ENCODE measurements at regions not wholly inside any gene's neighbourhood (a gene's known extent, or its start where the extent isn't known, plus 50 kb on each side); places are given as distances from the start of the nearest gene placed in this dataset.

GRCh38 chr12:38156497-38157245 is 159.9 kb upstream of the ALG10B start:
- TF ChIP-seq CTCF (IDR thresholded peaks at IDR 0.05): no peak
- H3K27ac ChIP-seq: no peak overlapping the region
- no peak for DNase-seq (ENCODE audit: low spot score)
- no peak overlapping the region for H3K4me3 ChIP-seq

GRCh38 chr12:38157274-38157932 is 159.2 kb upstream of the ALG10B start:
- DNase-seq (ENCODE audit: low spot score): no peak
- Histone ChIP-seq H3K27ac (no peak overlapping the region), H3K4me3 (no peak overlapping the region)
- TF ChIP-seq CTCF (IDR thresholded peaks at IDR 0.05): no peak

- no peak for DNase-seq (ENCODE audit: low spot score)
- no peak for TF ChIP-seq CTCF (IDR thresholded peaks at IDR 0.05)
- H3K4me3 ChIP-seq: no peak overlapping the region
- no peak overlapping the region for H3K27ac ChIP-seq
Measured at GRCh38 chr12:38157933-38158401, 158.6 kb upstream of the ALG10B start.

GRCh38 chr12:38158428-38159091 is 158.0 kb upstream of the ALG10B start:
- TF ChIP-seq CTCF (IDR thresholded peaks at IDR 0.05): no peak
- DNase-seq (ENCODE audit: low spot score): no peak
- no peak overlapping the region for H3K4me3 ChIP-seq
- no peak overlapping the region for H3K27ac ChIP-seq

- no peak for DNase-seq (ENCODE audit: low spot score)
- Histone ChIP-seq H3K27ac (no peak overlapping the region), H3K4me3 (no peak overlapping the region)
- no peak for TF ChIP-seq CTCF (IDR thresholded peaks at IDR 0.05)
Measured at GRCh38 chr12:38159092-38159551, 157.5 kb upstream of the ALG10B start.

- TF ChIP-seq CTCF (IDR thresholded peaks at IDR 0.05): no peak
- H3K27ac ChIP-seq: no peak overlapping the region
- DNase-seq (ENCODE audit: low spot score): no peak
- no peak overlapping the region for H3K4me3 ChIP-seq
Measured at GRCh38 chr12:38159591-38160317, 156.8 kb upstream of the ALG10B start.

All from coronary artery (tissue), 2 donors.